AG09309 (cell line): ENCODE measurements at regions not wholly inside any gene's neighbourhood (a gene's known extent, or its start where the extent isn't known, plus 50 kb on each side); places are given as distances from the start of the nearest gene placed in this dataset.

Source experiments
- DNase-seq: peaks from one replicate; pipeline ENCODE4 v3.0.0-alpha.2; 2010; ENCODE audit warnings: low read depth
- H3K4me3 ChIP-seq: 2 replicates; pipeline ENCODE4 v1.5.1; 2011; ENCODE audit warnings: mild to moderate bottlenecking, low read depth, low read length, moderate library complexity; ENCODE audit not compliant: control insufficient read depth
- CTCF ChIP-seq: IDR thresholded peaks from 2 replicates; pipeline ENCODE4 v1.5.1; 2011; ENCODE audit warnings: mild to moderate bottlenecking, low read depth, low read length, inconsistent platforms; ENCODE audit not compliant: insufficient read depth, control insufficient read depth; ENCODE audit errors: missing control alignments

- no peak overlapping the region for H3K4me3 ChIP-seq
- TF ChIP-seq CTCF, result no peak
- DNase-seq, result no peak
Measured at GRCh38 chr10:118521415-118522117, 73.9 kb downstream of the PRLHR start.

GRCh38 chr10:118520116-118520742, 75.2 kb downstream of the PRLHR start:
- H3K4me3 ChIP-seq, result no peak overlapping the region
- no peak for DNase-seq
- TF ChIP-seq CTCF, result no peak

- no peak overlapping the region for H3K4me3 ChIP-seq
- no peak for TF ChIP-seq CTCF
- DNase-seq, result no peak
Measured at GRCh38 chr10:118518095-118518494, 77.4 kb downstream of the PRLHR start.

GRCh38 chr10:118516716-118517115, 78.7 kb downstream of the PRLHR start:
- DNase-seq, result no peak
- no peak overlapping the region for H3K4me3 ChIP-seq
- TF ChIP-seq CTCF, result no peak

GRCh38 chr10:118513174-118513573, 82.3 kb downstream of the PRLHR start:
- DNase-seq, result no peak
- no peak for TF ChIP-seq CTCF
- H3K4me3 ChIP-seq, result no peak overlapping the region

GRCh38 chr10:118511711-118512110, 83.7 kb downstream of the PRLHR start:
- no peak for TF ChIP-seq CTCF
- no peak for DNase-seq
- no peak overlapping the region for H3K4me3 ChIP-seq
